NOMO-1 treated with dmso at 0.1 percent for 144 hours (cell line): ENCODE measurements at regions not wholly inside any gene's neighbourhood (a gene's known extent, or its start where the extent isn't known, plus 50 kb on each side); places are given as distances from the start of the nearest gene placed in this dataset.

Source experiments
- DNase-seq: peaks from one replicate; lab custom pipeline; 2025; ENCODE audit not compliant: unreplicated experiment; lab: John Stamatoyannopoulos, UW

DNA sequence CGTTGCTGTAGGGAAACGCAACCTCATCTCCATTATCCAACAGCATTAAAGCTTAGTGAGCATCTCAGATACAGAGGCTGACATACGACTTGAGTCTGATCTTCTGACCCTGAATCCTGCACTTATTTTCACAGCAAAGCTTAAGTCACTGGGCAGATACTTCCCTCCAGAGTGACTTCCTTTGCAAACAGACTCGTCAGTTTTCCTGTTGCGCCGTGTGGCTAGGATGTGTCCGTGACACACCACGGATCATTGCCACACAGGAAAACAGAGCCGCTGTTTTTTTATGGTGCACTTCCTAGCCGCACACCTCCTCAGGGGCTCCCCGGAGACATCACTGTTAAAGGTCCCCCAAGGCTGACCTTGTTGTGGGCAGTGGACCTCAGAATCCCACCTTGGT lies 94.9 kb upstream of the MKI67 start:
- no peak for DNase-seq

DNA sequence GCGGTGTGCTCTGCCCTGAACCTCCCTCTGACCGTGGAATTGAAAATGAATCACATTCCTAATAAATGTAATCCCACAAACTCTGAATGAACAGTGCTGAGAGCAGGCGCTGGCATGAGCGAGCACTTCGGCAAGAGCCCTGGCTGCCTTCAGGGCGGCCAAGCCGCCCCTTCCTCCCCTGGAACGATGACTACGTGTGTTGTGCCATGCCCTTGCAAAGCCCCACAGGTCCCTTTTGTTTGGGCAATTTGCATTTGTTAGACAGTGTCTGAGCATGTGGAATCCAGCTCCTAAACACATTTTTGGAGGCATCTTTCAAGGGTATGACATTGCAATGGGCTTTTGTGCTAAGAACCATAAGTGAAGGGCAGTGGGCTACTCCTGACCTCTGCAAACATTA lies 95.6 kb upstream of the MKI67 start:
- no peak for DNase-seq

DNA sequence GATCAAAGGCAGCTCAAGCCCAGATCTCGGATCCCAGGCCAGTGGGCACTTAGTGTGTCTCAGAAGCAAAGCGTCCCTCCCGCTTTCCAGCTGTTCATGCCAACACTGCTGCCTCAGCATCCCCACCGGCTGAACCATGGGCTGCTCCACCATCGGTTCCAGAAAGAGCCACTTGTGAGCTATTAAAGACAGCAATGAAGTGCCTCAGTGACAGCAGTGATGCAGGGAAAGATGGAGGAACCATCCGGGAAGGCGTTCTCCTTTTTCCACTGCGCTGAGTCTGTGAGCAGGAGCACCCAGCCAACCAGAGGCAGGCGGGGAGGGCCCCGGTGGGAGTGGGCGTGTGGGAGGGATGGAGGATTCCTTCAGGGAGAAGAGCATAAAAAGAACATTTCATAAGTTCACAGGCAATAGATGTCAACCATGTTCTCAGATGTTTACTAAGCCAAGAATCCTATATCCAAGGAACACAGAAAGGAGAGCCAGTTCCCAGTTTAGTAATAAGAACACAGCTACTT lies 96.2 kb upstream of the MKI67 start:
- DNase-seq, result no peak

- no peak for DNase-seq
Observed at GRCh38 chr10:128230401-128230800, 104.2 kb upstream of the MKI67 start.

DNA sequence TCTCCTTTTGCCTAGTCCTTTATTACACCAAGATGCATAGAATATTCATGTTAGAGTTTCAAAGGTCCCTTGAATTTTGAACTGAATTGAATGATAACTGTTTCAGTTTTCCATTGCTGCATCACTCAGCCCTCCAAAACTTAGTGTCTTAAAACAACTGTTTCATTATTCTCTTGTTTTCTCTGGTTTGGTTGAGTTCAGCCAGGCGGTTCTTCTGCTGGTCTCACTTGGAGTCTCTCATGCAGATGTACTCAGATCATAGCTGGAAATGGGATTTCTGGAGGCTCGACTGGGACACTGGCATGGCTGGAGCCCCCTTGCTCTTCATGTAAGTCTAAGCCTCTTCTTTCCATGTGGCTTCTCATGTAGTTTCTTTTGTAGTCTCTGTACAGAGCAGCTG lies 107.2 kb upstream of the MKI67 start:
- DNase-seq, result no peak

DNA sequence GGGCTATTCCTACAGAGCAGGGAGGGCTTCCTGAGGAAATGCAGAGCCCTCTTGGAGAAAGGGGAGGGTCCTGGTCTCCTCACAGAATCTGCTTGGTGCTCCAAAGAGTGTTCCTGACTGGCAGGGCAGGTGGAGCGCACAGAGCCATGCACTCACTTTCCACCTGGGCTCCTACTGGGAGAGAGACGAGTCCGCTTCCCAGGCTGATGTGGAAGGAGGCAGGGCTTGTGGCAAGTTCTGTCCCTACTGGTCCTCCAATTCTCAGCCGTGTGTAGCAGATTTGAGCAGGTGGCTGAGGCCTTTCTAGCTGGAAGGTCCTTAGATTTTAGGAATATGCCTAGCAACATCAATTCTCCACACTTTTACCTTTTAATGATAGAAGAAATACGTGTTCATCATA lies 111.5 kb upstream of the MKI67 start:
- no peak for DNase-seq

DNA sequence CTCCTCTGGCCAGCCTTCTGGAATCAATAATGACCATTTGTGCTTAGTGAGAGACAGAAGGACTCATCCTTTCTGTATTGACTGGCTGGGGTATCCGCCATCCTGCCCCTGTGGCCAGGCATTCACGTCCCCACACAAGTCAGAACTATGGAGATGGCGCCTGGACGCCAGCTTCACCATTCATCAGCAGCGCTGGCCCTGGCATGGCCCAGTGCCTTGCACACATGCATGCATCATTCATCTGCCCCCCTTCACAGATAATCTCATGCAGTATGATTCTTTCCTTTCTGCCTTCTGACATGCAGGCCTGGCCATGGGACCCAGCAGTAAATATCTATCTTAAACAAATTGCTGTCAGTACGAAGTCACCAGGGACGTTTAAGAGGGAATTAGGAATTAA lies 114.8 kb upstream of the MKI67 start:
- no peak for DNase-seq

- no peak for DNase-seq
Observed at GRCh38 chr10:128242641-128243040, 116.4 kb upstream of the MKI67 start.

GRCh38 chr10:128245026-128245425 lies 118.8 kb upstream of the MKI67 start:
- DNase-seq, result no peak

GRCh38 chr10:128247576-128247975 lies 121.4 kb upstream of the MKI67 start:
- no peak for DNase-seq

GRCh38 chr10:128254476-128254875 lies 128.3 kb upstream of the MKI67 start:
- no peak for DNase-seq

DNA sequence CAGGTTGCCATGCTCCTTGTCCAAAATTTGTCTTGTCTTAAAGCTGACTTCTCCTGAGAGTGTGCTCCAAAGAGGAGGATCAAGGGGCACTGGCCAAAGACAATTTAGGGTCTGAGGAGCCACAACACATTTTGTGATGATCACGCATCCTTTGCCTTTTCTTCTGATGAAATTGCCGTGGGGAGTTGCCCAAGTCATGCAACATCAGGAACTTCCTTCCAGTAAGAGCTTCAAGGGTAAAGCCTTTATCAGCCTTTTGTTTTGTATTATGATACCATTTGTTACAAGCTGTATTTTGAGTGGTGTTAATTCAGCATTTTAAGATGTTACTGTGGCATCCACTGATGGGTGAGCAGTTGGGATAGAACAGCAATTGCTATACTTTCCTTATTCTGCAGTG lies 131.2 kb upstream of the MKI67 start:
- no peak for DNase-seq

DNA sequence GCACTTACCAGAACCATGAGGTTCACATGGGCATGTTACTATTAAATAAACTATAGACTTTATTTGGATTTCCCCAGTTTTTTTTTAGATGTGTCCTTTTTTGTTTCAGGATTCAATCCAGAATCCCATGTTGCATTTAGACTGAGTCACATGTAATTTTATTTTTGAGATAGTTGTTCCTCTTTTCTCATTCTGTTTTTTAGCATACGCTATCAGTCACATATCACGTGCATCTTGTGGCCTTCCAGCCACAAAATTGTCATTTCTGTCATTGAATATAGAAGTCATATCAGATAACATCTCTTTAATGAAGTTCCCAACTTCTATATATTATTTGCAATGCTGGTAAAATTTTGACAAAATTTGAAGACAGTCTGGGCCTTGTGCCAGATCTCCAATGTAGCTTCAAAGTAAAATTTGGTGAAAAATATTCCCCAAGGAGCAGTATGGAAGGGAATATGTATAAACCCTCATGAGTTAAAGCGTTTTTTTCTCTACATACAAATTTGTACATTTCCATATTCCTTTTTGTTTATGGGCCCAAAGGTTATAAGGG lies 132.3 kb upstream of the MKI67 start:
- no peak for DNase-seq

GRCh38 chr10:128263891-128264688 lies 137.9 kb upstream of the MKI67 start:
- DNase-seq, result no peak

DNA sequence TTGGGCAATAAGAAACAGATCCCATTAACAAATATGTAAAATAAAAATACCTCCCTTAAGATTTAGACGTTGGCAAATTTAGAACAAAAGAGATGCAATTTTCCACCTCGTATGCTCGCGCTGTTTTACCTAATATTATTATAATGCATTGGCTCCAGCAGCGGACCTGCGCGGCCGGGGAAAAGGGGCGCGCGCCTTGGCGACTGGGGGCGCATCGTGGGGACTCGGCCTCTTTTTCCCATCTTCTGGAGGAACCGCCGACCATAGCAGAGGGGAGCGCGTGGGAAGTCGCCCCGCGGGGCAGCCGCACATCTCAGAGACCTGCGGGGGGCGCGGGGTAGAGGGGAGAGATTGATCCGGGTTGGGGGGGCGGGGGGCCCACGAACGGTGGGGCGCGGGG lies 139.4 kb upstream of the MKI67 start:
- DNase-seq, result no peak

DNA sequence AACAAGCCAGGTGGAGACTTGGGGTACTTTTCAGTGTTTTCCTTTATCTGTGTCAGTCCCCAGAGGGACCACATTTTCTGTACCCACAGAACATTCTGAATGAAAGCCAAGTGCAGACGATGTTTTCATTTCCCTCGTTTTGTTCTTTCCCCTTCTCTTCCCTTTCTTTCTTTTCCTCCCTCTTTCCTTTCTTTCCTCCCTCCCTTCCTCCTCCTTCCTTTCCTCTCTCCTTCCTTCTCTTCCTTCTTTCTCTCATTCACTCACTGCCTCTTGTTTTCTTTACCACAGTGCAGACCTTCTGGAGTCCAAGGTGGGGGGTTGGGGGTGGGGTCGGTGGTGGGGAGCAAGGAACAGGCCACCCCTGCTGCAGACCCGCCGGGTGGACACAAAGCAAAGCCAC lies 141.4 kb upstream of the MKI67 start:
- no peak for DNase-seq

DNA sequence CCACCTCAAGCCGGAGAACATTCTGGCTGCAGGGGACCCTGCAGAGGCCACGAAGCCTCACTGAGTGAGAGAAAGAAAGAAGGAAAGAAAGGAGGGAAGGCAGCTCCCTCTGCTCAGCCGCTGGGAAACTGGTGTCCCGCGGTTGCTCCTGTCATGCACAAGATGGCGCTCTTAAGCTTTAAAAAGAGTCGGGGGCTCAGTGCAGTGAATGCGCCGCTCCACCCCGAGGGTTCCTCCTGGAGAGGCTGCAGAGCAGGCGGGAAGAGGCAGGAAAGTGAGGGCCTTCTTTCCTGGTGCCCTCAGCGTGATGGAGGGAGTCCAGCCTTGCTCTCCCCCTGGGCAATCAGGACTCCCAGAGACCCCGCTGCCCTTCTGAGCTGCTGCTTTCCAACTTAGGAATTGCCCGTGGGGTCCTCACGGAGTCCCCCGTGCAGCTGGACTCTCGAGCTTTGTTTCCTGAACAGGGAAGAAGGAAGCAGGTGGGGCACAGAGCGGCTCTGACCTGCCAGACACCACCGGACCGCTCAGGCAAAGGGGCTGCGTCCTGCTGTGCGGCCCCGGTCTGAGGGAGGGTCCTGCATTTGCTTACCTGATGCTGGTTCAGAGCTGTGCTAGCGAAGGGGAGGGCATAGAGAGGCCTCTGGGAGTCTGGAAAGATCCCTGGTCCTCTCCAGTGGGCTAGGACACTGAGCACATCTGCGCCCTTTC lies 141.9 kb upstream of the MKI67 start:
- no peak for DNase-seq

DNA sequence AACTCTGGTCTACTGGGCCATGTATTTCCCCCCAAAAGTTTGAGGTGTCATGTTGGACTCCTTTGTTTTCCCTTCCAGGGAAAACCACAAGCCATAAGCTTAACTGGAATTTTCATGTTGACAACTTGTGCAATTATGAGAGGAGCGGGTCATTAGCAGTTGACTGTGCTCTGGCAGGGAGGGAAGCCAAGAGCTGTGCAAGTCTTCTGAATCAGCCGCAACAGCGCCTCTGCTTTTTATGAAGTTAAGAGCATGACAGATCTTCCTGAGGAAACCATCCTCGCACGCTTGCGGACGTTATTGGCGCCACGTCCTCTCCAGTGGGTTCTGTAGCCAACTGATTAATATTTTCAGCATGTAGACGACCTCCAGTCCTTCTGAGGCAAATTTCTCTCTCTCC lies 148.7 kb upstream of the MKI67 start:
- no peak for DNase-seq

DNA sequence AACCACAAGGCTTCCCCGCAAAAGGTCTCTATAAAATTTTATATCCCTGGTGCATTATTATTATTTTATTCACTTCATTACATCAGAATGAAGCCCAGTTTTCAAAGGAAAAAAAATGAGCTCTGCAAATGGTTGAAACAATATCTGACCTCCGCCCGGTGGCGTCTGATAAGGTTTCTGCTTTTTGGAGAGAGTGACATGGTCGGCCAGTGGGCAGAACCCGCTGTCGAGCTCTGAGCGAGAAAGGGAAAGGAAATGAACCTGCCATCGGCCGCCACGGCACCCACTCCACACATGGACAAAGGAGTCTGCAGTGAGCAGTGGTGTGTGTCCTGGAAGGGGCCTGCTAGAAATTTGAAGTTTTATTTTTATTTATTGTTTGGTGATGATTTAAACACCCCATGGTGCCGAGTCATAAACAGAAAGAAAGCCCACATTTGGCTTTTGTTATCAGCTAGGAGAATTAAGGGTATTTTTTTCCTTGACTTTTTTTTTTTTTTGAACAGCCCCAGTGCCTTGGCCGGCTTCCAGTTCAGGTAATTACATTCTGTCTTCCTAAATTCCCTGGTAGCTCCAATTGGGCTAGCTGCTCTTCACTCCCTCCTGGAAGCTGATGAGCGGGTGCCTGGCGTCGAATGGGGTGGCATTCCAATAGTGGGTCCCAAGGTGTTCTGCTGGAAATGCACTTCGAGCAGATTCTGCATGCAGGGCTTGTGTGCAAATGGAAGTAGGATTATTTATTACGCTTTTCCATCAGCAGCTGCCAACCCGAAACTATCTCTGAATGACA lies 149.4 kb upstream of the MKI67 start:
- no peak for DNase-seq

DNA sequence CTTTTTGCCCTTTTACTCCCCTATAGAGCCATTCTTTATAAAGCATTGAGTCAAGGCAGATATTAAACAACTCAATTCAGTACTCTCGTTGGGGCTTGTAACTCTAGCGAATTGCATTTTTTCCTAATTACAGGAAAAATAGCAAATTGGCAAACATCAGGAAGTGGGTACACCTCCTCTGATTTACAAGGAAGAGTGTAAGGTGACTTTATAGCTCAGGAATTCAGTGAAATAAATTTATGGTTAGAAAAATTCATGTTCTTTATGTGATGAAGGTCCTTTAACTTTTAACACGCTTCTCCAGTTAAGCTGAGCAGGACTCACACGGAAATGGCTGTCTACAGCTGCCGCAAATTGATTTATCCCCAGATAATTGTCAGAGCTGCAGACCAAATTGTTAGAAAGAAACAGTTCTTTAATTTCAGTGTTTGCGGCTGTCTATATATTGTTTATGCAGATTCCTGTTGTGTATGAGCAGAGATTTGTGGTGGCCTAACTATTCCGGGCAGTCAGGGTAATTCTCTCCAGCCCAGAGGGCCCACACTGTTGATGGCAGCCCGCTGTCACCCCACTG lies 151.1 kb upstream of the MKI67 start:
- DNase-seq, result no peak

GRCh38 chr10:128278362-128278761 lies 152.1 kb upstream of the MKI67 start:
- DNase-seq, result no peak
